ENCODE measurements at regions not wholly inside any gene's neighbourhood (a gene's known extent, or its start where the extent isn't known, plus 50 kb on each side); places are given as distances from the start of the nearest gene placed in this dataset.

- TF ChIP-seq POLR2A (IDR thresholded peaks at IDR 0.05; ENCODE audit: low read length): no peak
- no peak for TF ChIP-seq GATA1 (IDR thresholded peaks at IDR 0.05; ENCODE audit: low read depth, low read length)
- DNase-seq: no peak
These were observed 207.9 kb downstream of the NUAK1 start for GRCh38 chr12:105930557-105931503.

- TF ChIP-seq POLR2A (IDR thresholded peaks at IDR 0.05; ENCODE audit: low read length) (no peak), GATA1 (IDR thresholded peaks at IDR 0.05; ENCODE audit: low read depth, low read length) (no peak)
- DNase-seq: no peak
These were observed 206.8 kb downstream of the NUAK1 start for GRCh38 chr12:105931762-105932570.

GRCh38 chr12:105933671-105934665 lies 204.8 kb downstream of the NUAK1 start:
- no peak for DNase-seq
- TF ChIP-seq POLR2A (IDR thresholded peaks at IDR 0.05; ENCODE audit: low read length) (no peak), GATA1 (IDR thresholded peaks at IDR 0.05; ENCODE audit: low read depth, low read length) (no peak)

GRCh38 chr12:105935106-105935505 lies 203.6 kb downstream of the NUAK1 start:
- no peak for DNase-seq
- no peak for TF ChIP-seq GATA1 (IDR thresholded peaks at IDR 0.05; ENCODE audit: low read depth, low read length)
- no peak for TF ChIP-seq POLR2A (IDR thresholded peaks at IDR 0.05; ENCODE audit: low read length)

- DNase-seq: no peak
- no peak for TF ChIP-seq POLR2A (IDR thresholded peaks at IDR 0.05; ENCODE audit: low read length)
- TF ChIP-seq GATA1 (IDR thresholded peaks at IDR 0.05; ENCODE audit: low read depth, low read length): no peak
These were observed 202.8 kb downstream of the NUAK1 start for GRCh38 chr12:105935981-105936380.

- DNase-seq: no peak
- no peak for TF ChIP-seq POLR2A (IDR thresholded peaks at IDR 0.05; ENCODE audit: low read length)
- no peak for TF ChIP-seq GATA1 (IDR thresholded peaks at IDR 0.05; ENCODE audit: low read depth, low read length)
These were observed 202.3 kb downstream of the NUAK1 start for GRCh38 chr12:105936496-105936895.

GRCh38 chr12:105937009-105937408 lies 201.7 kb downstream of the NUAK1 start:
- TF ChIP-seq POLR2A (IDR thresholded peaks at IDR 0.05; ENCODE audit: low read length) (no peak), GATA1 (IDR thresholded peaks at IDR 0.05; ENCODE audit: low read depth, low read length) (no peak)
- no peak for DNase-seq

GRCh38 chr12:105939181-105939721 lies 199.5 kb downstream of the NUAK1 start:
- no peak for DNase-seq
- TF ChIP-seq GATA1 (IDR thresholded peaks at IDR 0.05; ENCODE audit: low read depth, low read length): no peak
- no peak for TF ChIP-seq POLR2A (IDR thresholded peaks at IDR 0.05; ENCODE audit: low read length)

- DNase-seq: no peak
- TF ChIP-seq POLR2A (IDR thresholded peaks at IDR 0.05; ENCODE audit: low read length) (no peak), GATA1 (IDR thresholded peaks at IDR 0.05; ENCODE audit: low read depth, low read length) (no peak)
These were observed 196.5 kb downstream of the NUAK1 start for GRCh38 chr12:105942281-105942680.

- TF ChIP-seq POLR2A (IDR thresholded peaks at IDR 0.05; ENCODE audit: low read length) (no peak), GATA1 (IDR thresholded peaks at IDR 0.05; ENCODE audit: low read depth, low read length) (no peak)
- DNase-seq: no peak
These were observed 195.2 kb downstream of the NUAK1 start for GRCh38 chr12:105943525-105943924.

- DNase-seq: no peak
- no peak for TF ChIP-seq POLR2A (IDR thresholded peaks at IDR 0.05; ENCODE audit: low read length)
- TF ChIP-seq GATA1 (IDR thresholded peaks at IDR 0.05; ENCODE audit: low read depth, low read length): no peak
These were observed 194.1 kb downstream of the NUAK1 start for GRCh38 chr12:105944628-105945027.

GRCh38 chr12:105945880-105946279 lies 192.9 kb downstream of the NUAK1 start:
- no peak for DNase-seq
- no peak for TF ChIP-seq GATA1 (IDR thresholded peaks at IDR 0.05; ENCODE audit: low read depth, low read length)
- TF ChIP-seq POLR2A (IDR thresholded peaks at IDR 0.05; ENCODE audit: low read length): no peak

- no peak for TF ChIP-seq POLR2A (IDR thresholded peaks at IDR 0.05; ENCODE audit: low read length)
- peak; percentile 46 to 52 for DNase-seq
These were observed 192.3 kb downstream of the NUAK1 start for GRCh38 chr12:105946493-105946901.

All from erythroblast (primary cell).